Stomach (tissue), 8 donors: ENCODE measurements at regions not wholly inside any gene's neighbourhood (a gene's known extent, or its start where the extent isn't known, plus 50 kb on each side); places are given as distances from the start of the nearest gene placed in this dataset.
"Not testable (repeated sequence)": the region's sequence is repeated elsewhere in the genome, so short reads cannot be mapped to it uniquely, and the experiment has no call there.

ENCODE experiments used
- DNase-seq, 2 donors: peaks; one replicate each; pipeline versions ENCODE4 v3.0.0 to v3.0.0-alpha.2; 2013 to 2019
- H3K27ac ChIP-seq, 5 donors: fragments of 200-600 bp in 4 of 5; sonication (generic) in 4 of 5; one replicate each; pipeline ENCODE4 v1.5.1; 2013 to 2019; ENCODE audit warnings: mild to moderate bottlenecking in 1 of 5, moderate library complexity in 1 of 5
- H3K27me3 ChIP-seq, 3 donors: fragments of 200-600 bp; sonication (generic); one replicate each; pipeline ENCODE4 v1.5.1; 2017 to 2019; ENCODE audit warnings: mixed run types in 1 of 3
- H3K36me3 ChIP-seq, 4 donors: fragments of 200-600 bp; sonication (generic); 1 replicate in 3 of 4; 2 replicates in 1 of 4; pipeline ENCODE4 v1.5.1; 2016 to 2019
- H3K4me1 ChIP-seq, 4 donors: fragments of 200-600 bp; sonication (generic); one replicate each; pipeline ENCODE4 v1.5.1; 2016 to 2019
- H3K4me3 ChIP-seq, 4 donors: fragments of 200-600 bp; sonication (generic) in 3 of 4; one replicate each; pipeline ENCODE4 v1.5.1; 2016 to 2019; ENCODE audit warnings: mild to moderate bottlenecking in 1 of 4
- H3K9me3 ChIP-seq, 4 donors: fragments of 200-600 bp; sonication (generic); one replicate each; pipeline ENCODE4 v1.5.1; 2016 to 2019
- CTCF ChIP-seq, 7 experiments: fragments of 450-650 bp in 4 of 7; fragments of 200-600 bp in 3 of 7; sonication (generic) in 3 of 7; IDR thresholded peaks; one replicate each; pipeline ENCODE4 v1.5.1; 2016 to 2019; ENCODE audit warnings: antibody characterized with exemption in 7 of 7, control low read depth in 2 of 7, mild to moderate bottlenecking in 1 of 7
- EP300 ChIP-seq: sonication (generic); formaldehyde crosslinking; IDR thresholded peaks from one replicate; pipeline ENCODE4 v1.6.1; 2017; ENCODE audit warnings: antibody characterized with exemption
- POLR2A ChIP-seq, 4 donors: fragments of 450-650 bp; IDR thresholded peaks; one replicate each; pipeline ENCODE4 v1.6.1; 2016; ENCODE audit warnings: antibody characterized with exemption in 4 of 4, control low read depth in 2 of 4, mild to moderate bottlenecking in 1 of 4, moderate library complexity in 1 of 4
- POLR2AphosphoS5 ChIP-seq, 3 donors: sonication (generic); formaldehyde crosslinking; IDR thresholded peaks; one replicate each; pipeline ENCODE4 v1.6.1; 2016; ENCODE audit warnings: antibody characterized with exemption in 3 of 3
- WGBS, 5 donors: extraction: QIAGEN DNeasy Blood & Tissue Kit in 3 of 5; methylation state at CpG; one replicate each; pipeline versions ENCODE4 v1.1.5 to v1.1.7; 2013 to 2018; 5-methylcytosine and 5-hydroxymethylcytosine counted together
- intact Hi-C: fragments of 100-400 bp; cut with DNase I; formaldehyde crosslinking; loops from one replicate; pipeline ENCODE4 v1.15.1; 2023; ENCODE audit warnings: low total_unique reads
- donor health status: healthy with polysubstance abuse.
- donor health status: Bipolar disorder and iron deficiency.
- donor health status: healthy.

- DNase-seq: peak in 1 of 2 donors; percentile 15
- no peaks in the 10 kb centered on the region for H3K9me3 ChIP-seq
- WGBS, 5 donors: 12 to 18% (median 14%) methylated on average over 1 of the region's 1 CpG
- H3K27ac ChIP-seq: no peak overlapping the region
- H3K27me3 ChIP-seq: no peaks in the 10 kb centered on the region
- intact Hi-C loops: no loop called here
- TF ChIP-seq POLR2A (IDR thresholded peaks at IDR 0.05) (no peak), CTCF (IDR thresholded peaks at IDR 0.05) (no peak), POLR2AphosphoS5 (IDR thresholded peaks at IDR 0.05) (no peak), EP300 (no peak)
- no peak overlapping the region for H3K4me3 ChIP-seq
- no peaks in the 10 kb centered on the region for H3K36me3 ChIP-seq
- no peaks in the 10 kb centered on the region for H3K4me1 ChIP-seq
These were observed 149.1 kb downstream of the SLITRK5 start for GRCh38 chr13:87820241-87820640.

GRCh38 chr13:87821512-87821911 lies 150.3 kb downstream of the SLITRK5 start:
- no peak overlapping the region for H3K4me3 ChIP-seq
- intact Hi-C loops: no loop called here
- no peak overlapping the region for H3K27ac ChIP-seq
- no peaks in the 10 kb centered on the region for H3K4me1 ChIP-seq
- no peaks in the 10 kb centered on the region for H3K9me3 ChIP-seq
- no peaks in the 10 kb centered on the region for H3K36me3 ChIP-seq
- H3K27me3 ChIP-seq: no peaks in the 10 kb centered on the region
- DNase-seq: no peak
- 78 to 85% (median 80%) methylated on average over 4 of the region's 4 CpGs for WGBS, 5 donors
- TF ChIP-seq POLR2AphosphoS5 (IDR thresholded peaks at IDR 0.05) (no peak), EP300 (no peak), POLR2A (IDR thresholded peaks at IDR 0.05) (no peak), CTCF (IDR thresholded peaks at IDR 0.05) (no peak)

- WGBS, 5 donors: 55 to 68% (median 64%) methylated on average over 2 of the region's 2 CpGs
These were observed 155.1 kb downstream of the SLITRK5 start for GRCh38 chr13:87826301-87826700.

GRCh38 chr13:87827479-87827878 lies 156.3 kb downstream of the SLITRK5 start:
- Histone ChIP-seq H3K27me3 (no peaks in the 10 kb centered on the region), H3K27ac (no peak overlapping the region), H3K4me3 (no peak overlapping the region), H3K9me3 (no peaks in the 10 kb centered on the region), H3K4me1 (no peaks in the 10 kb centered on the region), H3K36me3 (no peaks in the 10 kb centered on the region)
- TF ChIP-seq EP300 (no peak), POLR2AphosphoS5 (IDR thresholded peaks at IDR 0.05) (no peak)
- WGBS, 5 donors: 92 to 96% (median 94%) methylated on average over 4 of the region's 4 CpGs
- DNase-seq: no peak
- intact Hi-C loops: no loop called here

More at GRCh38 chr13:87826301-87826700, 155.1 kb downstream of the SLITRK5 start:
- H3K27me3 ChIP-seq, DNase-seq, H3K27ac ChIP-seq, H3K4me1 ChIP-seq, H3K4me3 ChIP-seq, H3K36me3 ChIP-seq, intact Hi-C loops, H3K9me3 ChIP-seq: not testable (repeated sequence)

- WGBS, 5 donors: 31 to 43% (median 39%) methylated on average over 1 of the region's 1 CpG
- Histone ChIP-seq H3K36me3 (no peaks in the 10 kb centered on the region), H3K4me1 (no peaks in the 10 kb centered on the region), H3K27ac (no peak overlapping the region), H3K27me3 (no peaks in the 10 kb centered on the region), H3K9me3 (no peaks in the 10 kb centered on the region), H3K4me3 (no peak overlapping the region)
- TF ChIP-seq CTCF (IDR thresholded peaks at IDR 0.05) (no peak), EP300 (no peak), POLR2A (IDR thresholded peaks at IDR 0.05) (no peak), POLR2AphosphoS5 (IDR thresholded peaks at IDR 0.05) (no peak)
- intact Hi-C loops: no loop called here
- no peak for DNase-seq
These were observed 166.4 kb downstream of the SLITRK5 start for GRCh38 chr13:87837522-87837921.
